IPS DF 19.7 (cell line): ENCODE measurements at regions not wholly inside any gene's neighbourhood (a gene's known extent, or its start where the extent isn't known, plus 50 kb on each side); places are given as distances from the start of the nearest gene placed in this dataset.

Source experiments
- DNase-seq: peaks from one replicate; pipeline ENCODE4 v3.0.0-alpha.2; 2013; ENCODE audit warnings: low read depth, low spot score

DNA sequence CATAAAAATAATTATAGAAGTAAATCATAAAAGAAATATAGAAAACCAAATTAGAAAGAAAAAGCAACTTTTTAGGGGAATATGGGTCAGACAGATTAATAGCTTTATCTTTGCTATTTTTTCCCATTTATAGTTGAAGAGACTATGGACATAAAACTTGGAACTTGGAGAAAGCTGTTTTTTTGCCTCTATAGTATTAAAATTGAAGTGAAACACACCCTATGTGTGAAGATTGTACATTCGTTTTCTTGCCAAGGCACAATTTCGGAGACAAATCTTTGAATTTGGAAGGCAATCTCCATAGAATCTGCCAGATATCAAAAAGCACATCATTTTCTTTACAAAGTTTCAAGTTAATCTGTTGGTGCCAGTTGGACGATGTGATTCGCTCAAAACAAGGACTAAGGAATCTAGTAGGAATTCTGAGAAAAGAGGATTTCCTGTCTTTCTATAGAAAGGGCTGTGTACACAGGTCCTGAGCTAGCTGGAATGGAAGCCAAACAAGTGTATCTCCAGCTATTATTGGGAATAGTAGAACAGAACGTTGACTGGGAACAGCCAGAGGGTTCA lies 156.3 kb downstream of the SLC7A11 start:
- no peak for DNase-seq

DNA sequence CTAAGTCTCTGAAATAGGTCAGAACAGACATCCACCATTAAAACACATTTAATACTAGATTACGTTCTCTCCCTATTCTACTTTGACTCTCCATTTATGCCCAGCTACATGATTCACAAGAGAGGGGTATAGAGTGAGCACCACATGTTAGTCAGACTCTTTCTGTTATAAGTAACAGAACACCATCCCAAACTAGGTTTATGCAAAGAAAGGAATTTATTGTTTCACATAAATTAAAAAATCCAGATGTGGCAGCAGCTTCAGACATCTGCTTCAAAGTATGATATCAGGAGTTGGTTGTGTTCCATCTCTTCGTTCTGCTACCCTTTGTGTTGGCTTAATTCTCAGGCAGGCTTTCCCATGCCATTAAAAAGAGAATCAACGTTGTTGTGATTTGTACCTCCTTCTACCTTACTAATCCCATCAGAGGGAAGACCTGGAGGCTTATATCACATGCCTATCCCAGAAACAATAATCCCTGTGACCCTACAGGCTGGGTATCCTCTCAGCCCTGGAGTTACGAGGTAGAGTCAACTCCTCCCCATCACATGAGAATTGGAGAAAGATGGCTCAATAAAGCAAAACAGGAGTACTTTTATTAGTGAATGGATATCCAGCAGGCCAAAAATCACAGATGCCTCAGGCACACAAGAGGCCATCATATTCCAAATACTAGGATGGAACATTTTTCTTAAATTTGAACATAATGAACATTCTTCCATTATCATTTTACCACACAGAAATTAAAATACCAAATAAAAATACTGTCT lies 163.2 kb downstream of the SLC7A11 start:
- no peak for DNase-seq

- no peak for DNase-seq
These were observed 163.9 kb downstream of the SLC7A11 start for GRCh38 chr4:138078253-138078652.

- DNase-seq, result no peak
These were observed 165.6 kb downstream of the SLC7A11 start for GRCh38 chr4:138076561-138076960.

DNA sequence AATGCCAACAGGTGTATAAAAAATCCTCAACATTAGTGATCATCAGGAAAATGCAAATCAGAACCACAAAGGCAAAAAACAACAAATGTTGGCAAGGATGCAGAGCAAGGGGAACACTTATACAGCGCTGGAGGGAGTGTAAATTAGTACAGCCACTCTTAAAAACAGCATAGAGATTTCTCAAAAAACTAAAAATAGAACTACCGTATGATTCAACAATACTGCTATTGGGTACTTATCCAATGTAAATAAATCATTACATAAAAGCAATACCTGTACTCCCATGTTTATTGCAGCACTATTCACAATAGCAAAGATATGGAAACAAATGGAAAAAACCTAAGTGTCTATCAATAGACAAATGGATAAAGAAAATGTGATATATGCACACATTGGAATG lies 171.3 kb downstream of the SLC7A11 start:
- no peak for DNase-seq

- no peak for DNase-seq
These were observed 178.6 kb downstream of the SLC7A11 start for GRCh38 chr4:138063581-138063980.

GRCh38 chr4:138062929-138063328 lies 179.2 kb downstream of the SLC7A11 start:
- DNase-seq, result peak; percentile 15

- no peak for DNase-seq
These were observed 185.6 kb downstream of the SLC7A11 start for GRCh38 chr4:138056541-138056940.

DNA sequence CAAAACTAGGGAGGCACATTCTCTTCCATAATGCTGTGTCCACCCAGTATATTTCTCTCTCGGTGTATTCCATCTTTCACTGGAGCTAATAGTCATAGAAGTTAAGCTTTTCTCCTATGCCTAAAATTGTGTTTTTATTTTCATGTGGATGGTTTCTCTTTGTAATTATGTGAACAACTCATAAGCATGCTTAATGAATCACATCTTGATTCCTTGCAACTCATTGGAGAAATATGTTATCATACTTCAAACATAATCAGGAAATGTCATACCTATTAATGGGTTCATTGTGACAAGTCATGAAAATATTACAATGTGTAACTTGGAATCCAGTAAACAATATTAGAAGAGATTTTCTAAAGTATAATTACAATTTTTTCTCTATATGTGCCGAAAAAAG lies 186.3 kb downstream of the SLC7A11 start:
- no peak for DNase-seq

DNA sequence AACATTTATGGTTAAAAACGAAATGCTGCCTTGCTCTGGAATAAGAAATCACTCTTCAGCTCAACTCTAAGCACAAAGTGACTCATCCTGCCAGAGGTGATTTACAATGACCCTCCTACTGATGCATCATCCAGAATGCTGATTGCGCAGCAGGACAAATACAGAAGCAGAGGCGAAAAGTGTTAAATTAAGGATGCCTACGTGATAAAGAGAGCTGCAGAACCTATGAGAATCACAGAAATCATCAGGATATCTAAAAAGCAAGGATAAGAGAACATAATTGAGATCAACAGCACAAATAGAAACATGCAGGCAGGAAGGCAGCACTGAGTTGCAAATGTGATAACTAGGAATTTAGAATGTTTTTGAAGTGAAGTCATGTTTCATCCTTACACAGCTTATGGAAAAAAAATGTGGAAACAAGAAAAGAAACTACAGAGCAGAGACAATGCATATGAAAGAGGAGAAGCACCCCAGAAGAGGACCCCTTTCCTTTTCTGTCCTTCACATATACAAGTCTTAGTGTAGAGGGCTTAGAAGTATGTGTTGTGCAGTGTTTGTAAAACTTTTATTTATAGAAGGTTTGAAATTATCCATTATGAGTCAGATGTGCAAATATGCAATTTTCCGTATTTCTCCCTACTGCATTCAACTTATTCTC lies 188.4 kb downstream of the SLC7A11 start:
- peak; percentile 56 for DNase-seq

GRCh38 chr4:138052806-138053632 lies 189.1 kb downstream of the SLC7A11 start:
- DNase-seq, result no peak

DNA sequence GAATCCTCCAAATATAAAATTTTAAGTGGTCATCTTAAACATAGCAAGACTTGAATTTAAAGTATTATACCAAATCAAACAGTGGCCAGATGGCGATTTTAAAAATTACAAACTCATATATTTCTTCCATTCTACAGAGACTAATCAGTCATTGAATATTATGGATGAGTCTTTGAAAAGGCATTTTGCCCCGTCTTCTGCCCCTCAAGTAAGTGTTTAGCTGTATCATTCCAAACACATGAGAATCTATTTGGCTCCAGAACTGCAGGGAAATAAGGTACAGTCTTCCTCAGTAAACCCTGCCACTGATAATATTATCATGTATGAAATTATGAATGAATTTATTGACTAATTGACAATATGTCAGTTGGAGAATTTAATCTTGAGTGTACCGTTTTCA lies 191.0 kb downstream of the SLC7A11 start:
- no peak for DNase-seq

GRCh38 chr4:138050601-138051000 lies 191.5 kb downstream of the SLC7A11 start:
- no peak for DNase-seq

- no peak for DNase-seq
These were observed 192.8 kb downstream of the SLC7A11 start for GRCh38 chr4:138049355-138049754.

- DNase-seq, result no peak
These were observed 194.9 kb downstream of the SLC7A11 start for GRCh38 chr4:138047290-138047689.

DNA sequence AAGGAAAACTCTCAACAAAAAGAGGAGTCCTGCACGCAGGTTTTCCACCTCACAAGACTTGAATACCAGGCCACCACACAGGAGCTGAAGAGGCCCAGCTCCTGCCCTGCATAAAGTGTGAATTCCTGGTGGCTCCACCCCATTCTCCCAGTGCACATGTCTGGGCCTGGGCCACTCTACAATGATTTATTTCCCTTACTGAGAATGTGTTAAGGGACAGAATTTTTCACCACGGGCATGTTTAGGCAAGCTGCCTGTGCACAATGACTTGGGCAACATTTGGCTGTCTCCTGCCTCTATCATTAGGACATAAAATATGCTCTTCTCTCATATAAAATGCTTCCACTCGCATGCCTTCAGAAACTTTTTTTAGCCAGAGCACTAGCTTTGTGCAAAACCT lies 197.1 kb downstream of the SLC7A11 start:
- no peak for DNase-seq

DNA sequence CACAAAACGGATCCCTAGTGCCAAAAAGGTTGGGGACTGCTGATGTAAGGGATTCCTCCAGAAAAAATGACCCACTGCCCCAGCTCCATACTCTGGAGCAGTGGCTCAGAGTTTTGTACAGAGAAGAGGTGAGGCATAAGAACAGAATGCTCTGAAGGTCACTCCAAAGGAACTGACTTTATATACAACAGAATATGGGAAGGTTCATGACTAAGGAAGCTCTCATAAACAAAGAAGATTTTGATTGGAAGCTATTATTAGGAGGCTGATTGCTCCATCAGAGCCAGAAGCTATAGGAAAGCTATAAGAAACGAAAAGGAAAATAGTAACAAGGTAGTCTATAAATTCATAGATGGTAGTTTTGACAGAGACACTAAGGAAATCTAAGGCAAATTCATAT lies 203.1 kb downstream of the SLC7A11 start:
- no peak for DNase-seq

- no peak for DNase-seq
These were observed 204.5 kb downstream of the SLC7A11 start for GRCh38 chr4:138037696-138038095.

GRCh38 chr4:138035781-138036258 lies 206.3 kb downstream of the SLC7A11 start:
- no peak for DNase-seq

- no peak for DNase-seq
These were observed 207.3 kb downstream of the SLC7A11 start for GRCh38 chr4:138034871-138035270.

DNA sequence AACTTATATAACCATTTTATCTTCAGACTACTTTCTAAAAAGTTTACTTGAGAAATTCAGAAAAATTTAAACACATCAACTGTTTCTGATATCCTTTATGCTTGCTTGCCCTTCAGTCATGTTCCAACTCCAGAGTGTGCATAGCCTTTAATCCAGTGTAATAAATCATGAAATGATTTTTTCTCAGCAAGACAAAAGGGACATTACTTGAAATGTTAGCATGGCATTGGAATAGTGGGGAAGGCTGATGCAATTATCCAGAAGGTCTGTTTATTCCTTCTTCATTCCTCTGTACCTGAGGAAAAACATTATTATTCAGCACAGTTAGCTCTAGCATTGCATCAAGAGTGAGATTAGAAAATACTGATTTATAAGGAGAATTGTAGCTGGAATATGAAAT lies 209.9 kb downstream of the SLC7A11 start:
- no peak for DNase-seq

DNA sequence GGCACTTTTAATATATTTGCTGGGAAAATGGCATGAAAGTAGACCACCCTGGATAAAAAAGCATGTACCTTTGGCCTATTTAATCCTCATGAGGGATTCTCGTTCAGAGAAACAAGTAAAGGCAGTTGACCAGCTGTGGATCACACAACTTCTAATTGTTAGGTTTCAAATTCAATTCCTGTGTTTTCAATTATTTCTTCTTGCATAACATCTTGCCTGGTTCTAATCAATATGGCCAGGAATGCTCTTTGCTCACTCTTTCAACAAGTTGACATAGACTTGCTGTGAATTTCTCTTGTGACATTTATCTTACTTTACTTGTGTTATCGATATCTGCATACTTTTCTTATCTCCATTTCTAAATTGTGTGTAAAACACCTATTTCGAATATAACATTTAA lies 211.8 kb downstream of the SLC7A11 start:
- DNase-seq, result no peak
